Liver (tissue), 8 donors: ENCODE measurements at regions not wholly inside any gene's neighbourhood (a gene's known extent, or its start where the extent isn't known, plus 50 kb on each side); places are given as distances from the start of the nearest gene placed in this dataset.

Experiments used
- DNase-seq: peaks from one replicate; pipeline ENCODE4 v3.0.0-alpha.2; 2017; ENCODE audit warnings: low spot score
- H3K27ac ChIP-seq, 2 donors: one replicate each; pipeline ENCODE4 v1.7.0; 2013; ENCODE audit warnings: inconsistent platforms in 2 of 2, low read length in 2 of 2, control low read depth in 1 of 2, low read depth in 1 of 2, mild to moderate bottlenecking in 1 of 2
- H3K27me3 ChIP-seq, 4 donors: one replicate each; pipeline versions ENCODE4 v1.6.1 to v1.7.0; 2013; ENCODE audit warnings: low read length in 3 of 4, inconsistent platforms in 1 of 4, mild to moderate bottlenecking in 1 of 4, moderate library complexity in 1 of 4; ENCODE audit not compliant: control insufficient read depth in 4 of 4, insufficient read depth in 4 of 4
- H3K36me3 ChIP-seq, 4 donors: one replicate each; pipeline versions ENCODE4 v1.6.1 to v1.7.0; 2013; ENCODE audit warnings: low read length in 3 of 4, mild to moderate bottlenecking in 3 of 4, low read depth in 1 of 4, moderate library complexity in 1 of 4; ENCODE audit not compliant: control insufficient read depth in 4 of 4, insufficient read depth in 3 of 4
- H3K4me1 ChIP-seq, 4 donors: one replicate each; pipeline versions ENCODE4 v1.6.1 to v1.7.0; 2013; ENCODE audit warnings: low read length in 3 of 4, mild to moderate bottlenecking in 3 of 4, moderate library complexity in 1 of 4; ENCODE audit not compliant: control insufficient read depth in 4 of 4, insufficient read depth in 4 of 4
- H3K4me3 ChIP-seq, 3 donors: one replicate each; pipeline versions ENCODE4 v1.6.1 to v1.7.0; 2013; ENCODE audit warnings: low read length in 3 of 3, control low read depth in 1 of 3, low read depth in 1 of 3, mild to moderate bottlenecking in 1 of 3
- H3K9ac ChIP-seq, 2 donors: one replicate each; pipeline ENCODE4 v1.7.0; 2013; ENCODE audit warnings: low read length in 2 of 2, mild to moderate bottlenecking in 2 of 2, moderate library complexity in 2 of 2, control low read depth in 1 of 2, low read depth in 1 of 2
- H3K9me3 ChIP-seq, 4 donors: one replicate each; pipeline versions ENCODE4 v1.6.1 to v1.7.0; 2013; ENCODE audit warnings: low read length in 3 of 4; ENCODE audit not compliant: control insufficient read depth in 4 of 4
- ATF3 ChIP-seq: IDR thresholded peaks from 2 replicates; pipeline ENCODE4 v1.6.1; 2016; ENCODE audit warnings: antibody characterized with exemption
- CTCF ChIP-seq: fragments of 150-350 bp; IDR thresholded peaks from 2 replicates; pipeline ENCODE4 v1.5.1; 2017; ENCODE audit warnings: improper control_type of control experiment, low read depth, low read length; ENCODE audit not compliant: missing input control
- EGR1 ChIP-seq, 2 donors: IDR thresholded peaks; 2 replicates each; pipeline ENCODE4 v1.6.1; 2016 to 2018; ENCODE audit warnings: antibody characterized with exemption in 2 of 2, low read depth in 2 of 2
- FOXA1 ChIP-seq: IDR thresholded peaks from 2 replicates; pipeline ENCODE4 v1.6.1; 2016; ENCODE audit warnings: antibody characterized with exemption
- GABPA ChIP-seq, 2 donors: IDR thresholded peaks in 1 of 2; conservative IDR thresholded peaks in 1 of 2; 2 replicates each; pipeline ENCODE4 v1.6.1; 2016; ENCODE audit warnings: antibody characterized with exemption in 2 of 2, mild to moderate bottlenecking in 1 of 2, moderate library complexity in 1 of 2
- HNF4A ChIP-seq, 2 donors: conservative IDR thresholded peaks; 2 replicates each; pipeline ENCODE4 v1.6.1; 2016; ENCODE audit warnings: antibody characterized with exemption in 2 of 2, mild to moderate bottlenecking in 2 of 2
- HNF4G ChIP-seq: IDR thresholded peaks from 2 replicates; pipeline ENCODE4 v1.6.1; 2016; ENCODE audit warnings: antibody characterized with exemption
- JUND ChIP-seq, 2 donors: IDR thresholded peaks; 2 replicates each; pipeline ENCODE4 v1.6.1; 2016; ENCODE audit warnings: antibody characterized with exemption in 2 of 2
- MAX ChIP-seq: IDR thresholded peaks from 2 replicates; pipeline ENCODE4 v1.6.1; 2016; ENCODE audit warnings: antibody characterized with exemption
- RAD21 ChIP-seq, 2 donors: IDR thresholded peaks; 2 replicates each; pipeline ENCODE4 v1.6.1; 2016; ENCODE audit warnings: antibody characterized with exemption in 2 of 2, mild to moderate bottlenecking in 2 of 2
- REST ChIP-seq: IDR thresholded peaks from 2 replicates; pipeline ENCODE4 v1.6.1; 2016; ENCODE audit warnings: antibody characterized with exemption, mild to moderate bottlenecking
- RXRA ChIP-seq, 2 donors: IDR thresholded peaks; 2 replicates each; pipeline ENCODE4 v1.6.1; 2017 to 2018; ENCODE audit warnings: antibody characterized with exemption in 2 of 2, mild to moderate bottlenecking in 1 of 2
- TAF1 ChIP-seq: conservative IDR thresholded peaks from 2 replicates; pipeline ENCODE4 v1.6.1; 2016; ENCODE audit warnings: antibody characterized with exemption, mild to moderate bottlenecking
- ZBTB33 ChIP-seq: IDR thresholded peaks from 2 replicates; pipeline ENCODE4 v1.6.1; 2016; ENCODE audit warnings: antibody characterized with exemption
- WGBS: extraction: QIAGEN DNeasy Blood & Tissue Kit; methylation state at CpG from one replicate; pipeline ENCODE4 v1.1.7; 2013; 5-methylcytosine and 5-hydroxymethylcytosine counted together
- donor health status: healthy.
- donor health status: healthy.
- donor health status: healthy.
- donor health status: healthy.
- donor health status: healthy.

GRCh38 chr4:142940425-142941330 lies 94.6 kb upstream of the INPP4B start:
- no peaks in the 10 kb centered on the region for H3K27me3 ChIP-seq
- no peak overlapping the region for H3K9ac ChIP-seq
- TF ChIP-seq HNF4G (no peak), TAF1 (no peak), HNF4A (conservative IDR thresholded peaks at IDR 0.05) (no peak), CTCF (no peak), REST (no peak), MAX (no peak), GABPA (IDR thresholded peaks at IDR 0.05 in 1 of 2, conservative IDR thresholded peaks at IDR 0.05 in 1 of 2) (no peak), RXRA (IDR thresholded peaks at IDR 0.05) (no peak), ATF3 (no peak), FOXA1 (no peak), JUND (IDR thresholded peaks at IDR 0.05) (no peak), ZBTB33 (no peak), RAD21 (IDR thresholded peaks at IDR 0.05) (no peak), EGR1 (IDR thresholded peaks at IDR 0.05; ENCODE audit: low read depth in 2 of 2) (no peak)
- DNase-seq, result no peak
- no peaks in the 10 kb centered on the region for H3K36me3 ChIP-seq
- no peak overlapping the region for H3K27ac ChIP-seq
- H3K4me3 ChIP-seq, result no peak overlapping the region
- WGBS, result 80% methylated on average over 6 of the region's 6 CpGs
- H3K4me1 ChIP-seq, result no peaks in the 10 kb centered on the region
- H3K9me3 ChIP-seq, result no peaks in the 10 kb centered on the region
